ENCODE measurements at regions not wholly inside any gene's neighbourhood (a gene's known extent, or its start where the extent isn't known, plus 50 kb on each side); places are given as distances from the start of the nearest gene placed in this dataset.

- Mint-ChIP-seq H3K4me1 (no peaks in the 10 kb centered on the region), H3K9me3 (no peaks in the 10 kb centered on the region), H3K27ac (no peak overlapping the region), H3K27me3 (ENCODE audit: low read depth in 2 of 2) (peaks cover 0 to 3% of the 10 kb centered on the region in 2 donors), H3K4me3 (no peak overlapping the region), H3K36me3 (no peaks in the 10 kb centered on the region)
- Histone ChIP-seq H3K4me1 (ENCODE audit: control insufficient read depth, insufficient read depth, low read length) (no peaks in the 10 kb centered on the region), H3K27ac (ENCODE audit: low read length) (no peak overlapping the region), H3K27me3 (ENCODE audit: control insufficient read depth, insufficient read depth, low read length) (no peaks in the 10 kb centered on the region), H3K4me3 (ENCODE audit: low read length) (no peak overlapping the region), H3K36me3 (ENCODE audit: control insufficient read depth, insufficient read depth, low read length) (no peaks in the 10 kb centered on the region), H3K9me3 (ENCODE audit: control insufficient read depth, insufficient read depth, low read length) (no peaks in the 10 kb centered on the region)
- 97% methylated on average over 2 of the region's 2 CpGs for WGBS (ENCODE audit: insufficient coverage)
- intact Hi-C loops (cut with micrococcal nuclease): no loop called here
- TF ChIP-seq CTCF (IDR thresholded peaks at IDR 0.05): no peak
- ATAC-seq: no peak
- DNase-seq: no peak
These were observed 50.7 kb upstream of the FNDC3A start for GRCh38 chr13:48925001-48925400.

Measured in natural killer cell (primary cell).